IMR-90 (cell line): ENCODE measurements at regions not wholly inside any gene's neighbourhood (a gene's known extent, or its start where the extent isn't known, plus 50 kb on each side); places are given as distances from the start of the nearest gene placed in this dataset.

Experiments used
- BHLHE40 ChIP-seq: fragments of 150-350 bp; IDR thresholded peaks from 2 replicates; pipeline ENCODE4 v1.6.1; 2016; ENCODE audit warnings: mild to moderate bottlenecking, low read depth, low read length
- CEBPB ChIP-seq: IDR thresholded peaks from 2 replicates; pipeline ENCODE4 v1.6.1; 2012; ENCODE audit warnings: low read depth, low read length, improper control_type of control experiment
- CHD1 ChIP-seq: IDR thresholded peaks from 2 replicates; pipeline ENCODE4 v1.6.1; 2012; ENCODE audit warnings: low read depth, low read length, improper control_type of control experiment
- FOS ChIP-seq: fragments of 150-350 bp; IDR thresholded peaks from 2 replicates; pipeline ENCODE4 v1.6.1; 2016; ENCODE audit warnings: low read depth, low read length
- MAZ ChIP-seq: IDR thresholded peaks from 2 replicates; pipeline ENCODE4 v1.6.1; 2012; ENCODE audit warnings: low read depth, mild to moderate bottlenecking, low read length, improper control_type of control experiment, moderate library complexity, borderline replicate concordance
- MXI1 ChIP-seq: IDR thresholded peaks from 2 replicates; pipeline ENCODE4 v1.6.1; 2012; ENCODE audit warnings: low read depth, mild to moderate bottlenecking, low read length, moderate library complexity, borderline replicate concordance
- POLR2A ChIP-seq: IDR thresholded peaks from 2 replicates; pipeline ENCODE4 v1.6.1; 2012; ENCODE audit warnings: mild to moderate bottlenecking, low read depth, low read length
- RAD21 ChIP-seq: IDR thresholded peaks from 2 replicates; pipeline ENCODE4 v1.6.1; 2012; ENCODE audit warnings: low read length, improper control_type of control experiment
- RCOR1 ChIP-seq: IDR thresholded peaks from 2 replicates; pipeline ENCODE4 v1.6.1; 2012; ENCODE audit warnings: mild to moderate bottlenecking, low read length, improper control_type of control experiment; ENCODE audit not compliant: insufficient replicate concordance
- RFX5 ChIP-seq: IDR thresholded peaks from 2 replicates; pipeline ENCODE4 v1.8.0; 2012; ENCODE audit warnings: low read depth, mild to moderate bottlenecking, low read length, moderate library complexity
- TF ChIP-seq, protein P1 (sequence below): conservative IDR thresholded peaks from 2 replicates; pipeline ENCODE4 v1.5.1; 2012; ENCODE audit warnings: mild to moderate bottlenecking, low read depth, low read length, improper control_type of control experiment
- TF ChIP-seq, protein P2 (sequence below): fragments of 150-350 bp; IDR thresholded peaks from 2 replicates; pipeline ENCODE4 v1.6.1; 2017; ENCODE audit warnings: mild to moderate bottlenecking, antibody characterized with exemption, low read length, low read depth

DNA sequence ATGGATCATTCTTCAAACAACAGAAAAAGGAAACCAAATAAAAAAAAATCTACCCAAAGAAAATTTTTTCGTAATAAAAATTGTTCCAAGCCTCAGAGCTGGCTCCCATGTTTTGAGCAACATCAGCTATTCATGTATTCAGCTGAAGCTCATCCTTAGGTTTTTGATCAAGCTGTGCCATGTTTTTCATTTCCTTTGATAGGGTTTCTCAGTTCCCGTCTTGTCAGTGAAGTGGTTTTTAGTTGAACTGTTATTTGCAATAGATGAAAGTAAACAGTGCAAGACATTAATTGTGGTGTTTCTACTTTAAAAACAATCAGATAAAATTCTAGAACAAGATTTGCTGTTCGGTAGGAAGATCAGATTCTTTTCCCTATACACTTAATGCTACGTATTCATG lies 55.4 kb upstream of the SPTSSB start:
- TF ChIP-seq RCOR1, result no peak
- TF ChIP-seq, protein P1, sequence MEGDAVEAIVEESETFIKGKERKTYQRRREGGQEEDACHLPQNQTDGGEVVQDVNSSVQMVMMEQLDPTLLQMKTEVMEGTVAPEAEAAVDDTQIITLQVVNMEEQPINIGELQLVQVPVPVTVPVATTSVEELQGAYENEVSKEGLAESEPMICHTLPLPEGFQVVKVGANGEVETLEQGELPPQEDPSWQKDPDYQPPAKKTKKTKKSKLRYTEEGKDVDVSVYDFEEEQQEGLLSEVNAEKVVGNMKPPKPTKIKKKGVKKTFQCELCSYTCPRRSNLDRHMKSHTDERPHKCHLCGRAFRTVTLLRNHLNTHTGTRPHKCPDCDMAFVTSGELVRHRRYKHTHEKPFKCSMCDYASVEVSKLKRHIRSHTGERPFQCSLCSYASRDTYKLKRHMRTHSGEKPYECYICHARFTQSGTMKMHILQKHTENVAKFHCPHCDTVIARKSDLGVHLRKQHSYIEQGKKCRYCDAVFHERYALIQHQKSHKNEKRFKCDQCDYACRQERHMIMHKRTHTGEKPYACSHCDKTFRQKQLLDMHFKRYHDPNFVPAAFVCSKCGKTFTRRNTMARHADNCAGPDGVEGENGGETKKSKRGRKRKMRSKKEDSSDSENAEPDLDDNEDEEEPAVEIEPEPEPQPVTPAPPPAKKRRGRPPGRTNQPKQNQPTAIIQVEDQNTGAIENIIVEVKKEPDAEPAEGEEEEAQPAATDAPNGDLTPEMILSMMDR, result no peak
- TF ChIP-seq, protein P2, sequence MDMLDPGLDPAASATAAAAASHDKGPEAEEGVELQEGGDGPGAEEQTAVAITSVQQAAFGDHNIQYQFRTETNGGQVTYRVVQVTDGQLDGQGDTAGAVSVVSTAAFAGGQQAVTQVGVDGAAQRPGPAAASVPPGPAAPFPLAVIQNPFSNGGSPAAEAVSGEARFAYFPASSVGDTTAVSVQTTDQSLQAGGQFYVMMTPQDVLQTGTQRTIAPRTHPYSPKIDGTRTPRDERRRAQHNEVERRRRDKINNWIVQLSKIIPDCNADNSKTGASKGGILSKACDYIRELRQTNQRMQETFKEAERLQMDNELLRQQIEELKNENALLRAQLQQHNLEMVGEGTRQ, result no peak
- TF ChIP-seq MXI1, result no peak
- no peak for TF ChIP-seq RAD21
- no peak for TF ChIP-seq POLR2A
- no peak for TF ChIP-seq RFX5
- TF ChIP-seq MAZ, result no peak
- no peak for TF ChIP-seq BHLHE40
- no peak for TF ChIP-seq FOS
- TF ChIP-seq CEBPB, result no peak
- TF ChIP-seq CHD1, result no peak
